NCI-H2196 treated with DMSO at 0.1 percent for 48 hours (cell line): ENCODE measurements at regions not wholly inside any gene's neighbourhood (a gene's known extent, or its start where the extent isn't known, plus 50 kb on each side); places are given as distances from the start of the nearest gene placed in this dataset.

Experiments used
- DNase-seq: peaks from one replicate; lab custom pipeline; 2025; ENCODE audit not compliant: unreplicated experiment; lab: John Stamatoyannopoulos, UW

DNA sequence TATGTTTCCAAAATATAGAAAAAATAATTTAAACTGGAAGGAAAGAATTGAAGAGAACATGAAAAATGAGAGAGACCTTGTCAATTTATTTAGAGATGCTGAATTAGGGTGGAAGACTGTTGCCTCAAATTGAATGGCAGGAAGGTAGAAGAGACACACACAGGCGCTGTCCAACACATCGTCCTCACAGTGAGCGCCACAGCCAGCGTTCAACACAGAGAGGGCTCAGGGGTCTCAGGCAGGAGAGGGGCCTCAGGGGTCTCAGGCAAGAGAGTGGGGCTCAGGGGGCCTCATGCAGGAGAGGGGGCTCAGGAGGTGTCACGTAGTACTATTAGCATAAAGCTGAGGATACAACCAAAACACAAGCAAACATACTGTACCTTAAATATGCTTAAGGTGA, 65.7 kb downstream of the TMEM18 start:
- DNase-seq, result no peak

DNA sequence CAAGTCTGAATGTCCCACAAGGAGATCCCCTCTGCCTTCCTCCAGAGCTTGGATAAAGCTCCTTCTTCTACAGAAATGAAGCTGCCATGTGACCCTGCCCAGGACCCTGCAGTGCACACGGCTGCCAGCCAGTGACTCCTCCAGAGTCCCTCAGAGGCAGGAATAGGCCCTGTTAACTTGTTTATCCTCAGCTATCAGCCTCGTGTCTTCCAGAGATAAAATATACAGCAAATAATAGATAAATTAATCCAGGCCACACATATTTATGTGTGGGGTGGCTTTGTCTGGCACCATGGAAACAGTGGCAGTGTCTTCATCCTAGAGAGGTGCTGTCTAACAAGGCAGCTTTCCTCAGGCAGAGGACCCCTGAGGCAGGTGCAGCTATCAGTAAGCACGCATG, 66.7 kb downstream of the TMEM18 start:
- DNase-seq, result no peak

DNA sequence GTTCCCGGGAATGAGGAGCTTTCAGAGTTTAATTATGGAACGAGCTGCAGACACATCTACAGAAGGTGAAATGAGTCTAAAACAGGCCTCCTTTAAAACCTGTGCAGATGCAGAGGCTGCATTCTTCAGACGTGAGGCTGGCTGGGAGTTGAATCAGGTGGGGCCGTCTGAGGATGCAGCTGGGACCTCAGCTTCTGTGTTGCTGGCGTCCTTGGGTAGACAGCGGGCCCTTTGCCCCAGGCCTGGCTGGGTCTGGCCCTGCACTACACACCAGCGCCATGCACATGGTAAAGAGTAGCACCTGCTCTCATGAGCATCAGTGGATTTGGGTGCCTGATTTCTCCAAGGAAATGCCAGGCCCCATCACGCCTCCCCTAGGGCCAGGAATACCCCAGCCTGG, 67.3 kb downstream of the TMEM18 start:
- DNase-seq, result no peak

DNA sequence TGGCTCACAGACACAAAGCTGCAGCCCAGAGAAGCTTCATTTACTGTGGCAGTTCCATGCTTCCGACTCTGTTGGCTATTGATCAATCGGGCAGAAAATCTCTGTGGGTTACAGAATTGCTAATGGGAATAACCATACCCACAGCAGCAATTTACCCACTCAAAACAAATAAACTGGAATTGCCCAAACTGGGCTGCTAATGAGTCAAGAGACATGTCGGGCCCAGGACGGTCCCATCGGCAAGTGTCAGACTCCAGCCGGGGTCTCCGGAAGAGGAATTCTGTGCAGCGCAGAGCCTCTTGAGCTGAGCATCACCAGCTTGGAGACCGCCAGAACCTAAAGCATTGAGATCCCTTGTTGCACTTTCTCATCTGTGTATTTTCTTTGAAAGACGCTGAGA, 67.8 kb downstream of the TMEM18 start:
- DNase-seq, result no peak

DNA sequence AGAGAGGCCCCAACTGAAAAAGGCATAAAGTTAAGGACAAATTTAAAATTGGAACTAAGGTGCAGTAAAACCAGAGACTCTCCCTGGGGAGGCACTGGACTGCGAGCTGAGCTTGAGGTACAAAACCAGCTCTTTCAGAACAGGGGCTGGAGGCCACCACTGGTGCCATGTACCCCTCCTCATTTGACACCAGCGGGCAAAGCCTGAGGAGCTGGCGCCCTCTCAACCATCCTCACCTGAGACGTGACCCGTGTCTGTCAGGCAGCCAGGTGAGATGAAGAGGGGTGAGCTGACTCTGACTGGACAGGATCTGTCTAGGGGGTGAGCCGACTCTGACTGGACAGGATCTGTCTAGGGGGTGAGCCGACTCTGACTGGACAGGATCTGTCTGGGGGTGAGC, 68.5 kb downstream of the TMEM18 start:
- no peak for DNase-seq

DNA sequence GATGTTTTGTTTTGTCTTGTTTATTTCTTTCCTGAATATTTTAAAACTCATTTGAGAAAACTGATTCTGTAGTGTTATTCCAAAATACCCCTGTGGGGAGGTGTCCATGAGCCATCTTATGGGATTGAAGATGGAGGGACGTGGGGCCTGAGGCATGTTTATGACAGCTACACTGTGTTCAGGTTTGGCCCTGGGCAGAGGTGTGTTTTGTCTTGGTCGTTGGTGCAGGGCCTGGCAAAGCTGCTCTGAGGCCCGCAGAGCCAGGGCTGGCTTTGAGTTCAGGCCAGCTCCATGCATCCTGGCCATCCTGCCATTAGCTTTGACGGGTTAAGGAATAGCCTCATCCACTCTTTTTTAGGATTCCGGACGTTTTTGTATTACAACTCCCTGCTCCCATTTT, 68.9 kb downstream of the TMEM18 start:
- no peak for DNase-seq

DNA sequence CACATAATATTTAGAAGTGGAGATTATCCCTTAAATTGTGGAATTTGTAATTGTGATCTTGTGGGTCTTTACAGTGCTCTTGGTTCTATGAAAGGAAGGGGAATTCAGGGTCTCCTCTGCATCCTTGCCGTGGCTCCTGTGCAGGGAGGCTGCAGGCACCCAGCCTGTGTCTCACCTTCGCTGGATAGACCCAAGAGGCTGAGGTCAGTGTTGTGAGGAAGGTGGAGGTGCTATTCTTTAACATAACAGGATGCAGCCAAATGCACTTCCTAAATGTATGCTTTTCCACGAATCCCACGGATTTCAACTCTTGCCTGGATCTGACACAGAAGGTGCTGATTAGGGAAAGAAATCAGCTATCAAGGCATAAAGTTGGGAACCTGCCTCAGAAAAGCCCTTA, 69.5 kb downstream of the TMEM18 start:
- no peak for DNase-seq

DNA sequence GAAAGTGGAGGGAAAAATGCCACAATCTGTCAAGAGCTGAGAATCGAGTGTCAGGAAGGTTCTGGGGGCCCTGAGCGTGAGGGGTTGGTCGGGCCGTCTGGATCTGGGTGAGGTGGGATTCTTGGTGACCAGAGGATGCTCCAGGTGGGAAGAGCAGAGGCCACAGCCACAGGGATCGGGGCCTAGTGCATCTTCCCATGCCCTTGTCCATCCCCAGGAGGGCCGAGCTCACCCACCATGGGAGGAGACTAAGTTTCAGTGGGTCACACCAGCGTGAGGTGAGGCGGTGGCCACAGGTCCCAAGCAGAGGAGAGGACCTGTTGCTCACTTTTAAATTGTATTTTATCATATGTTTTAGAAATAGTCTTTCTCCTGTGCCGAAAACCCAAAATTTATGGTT, 70.0 kb downstream of the TMEM18 start:
- no peak for DNase-seq

DNA sequence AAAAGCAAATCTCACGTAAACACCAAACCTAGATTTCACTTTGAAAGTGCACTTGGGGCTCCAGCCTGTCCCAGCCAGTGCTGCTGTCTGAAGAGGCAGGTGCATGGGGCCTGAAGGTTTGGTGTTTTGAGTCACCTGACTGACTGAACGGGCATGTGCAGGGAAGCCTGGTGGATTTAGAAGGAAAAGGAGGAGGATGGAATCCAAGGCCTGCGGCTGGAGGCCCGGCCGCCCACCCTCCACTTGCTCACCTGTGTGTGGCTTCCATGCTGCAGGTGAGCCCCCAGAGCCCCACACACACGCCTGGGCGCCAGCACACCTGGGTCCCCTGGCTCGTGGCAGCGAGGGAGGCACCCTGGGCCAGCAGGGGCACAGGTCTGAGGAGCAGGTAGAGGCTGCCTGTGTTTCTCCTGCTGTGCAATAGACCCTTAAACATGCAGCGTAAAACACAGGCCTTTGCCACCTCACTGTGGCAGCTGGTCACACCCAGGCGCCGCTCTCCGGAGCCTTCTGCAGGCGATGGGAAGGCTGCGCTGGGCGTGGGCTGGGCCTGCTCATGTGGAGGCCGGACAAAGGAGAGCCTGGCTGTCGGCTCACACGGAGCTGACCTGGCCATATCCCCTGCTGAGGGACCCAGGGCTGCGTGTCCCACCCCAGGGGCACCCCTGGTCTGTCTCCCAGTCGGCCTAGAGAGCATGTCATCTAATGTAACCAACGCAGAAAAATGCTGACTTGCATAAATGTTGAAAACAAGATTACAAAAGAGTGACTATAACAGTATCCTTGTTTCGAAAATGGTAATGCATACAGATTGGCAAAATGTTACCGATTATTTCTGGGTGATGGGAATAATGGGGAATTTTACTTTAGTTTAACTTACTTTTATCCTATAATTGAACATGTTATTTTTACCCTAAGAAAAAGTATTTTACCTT, 71.3 kb downstream of the TMEM18 start:
- DNase-seq, result no peak

DNA sequence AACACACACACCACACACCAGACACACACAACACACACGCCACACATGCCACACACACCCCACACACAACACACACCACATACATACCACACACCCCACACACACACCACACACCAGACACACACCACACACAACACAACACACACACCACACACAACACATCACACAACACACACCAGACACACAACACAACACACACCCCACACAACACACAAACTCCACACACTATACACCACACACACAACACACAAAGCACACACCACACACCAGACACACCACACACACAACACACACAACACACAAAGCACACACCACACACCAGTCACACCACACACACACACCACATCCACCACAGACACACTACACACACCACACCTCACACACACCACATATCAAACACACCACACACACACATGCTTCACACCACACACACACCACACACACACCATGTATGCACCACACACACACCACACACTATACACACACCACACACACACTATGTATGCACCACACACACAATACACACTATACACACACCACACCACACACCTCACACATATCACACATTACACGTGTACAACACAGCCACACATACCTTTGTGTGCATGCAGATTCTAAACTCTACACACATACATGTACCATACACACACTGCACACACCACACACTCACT, 72.2 kb downstream of the TMEM18 start:
- DNase-seq, result no peak

DNA sequence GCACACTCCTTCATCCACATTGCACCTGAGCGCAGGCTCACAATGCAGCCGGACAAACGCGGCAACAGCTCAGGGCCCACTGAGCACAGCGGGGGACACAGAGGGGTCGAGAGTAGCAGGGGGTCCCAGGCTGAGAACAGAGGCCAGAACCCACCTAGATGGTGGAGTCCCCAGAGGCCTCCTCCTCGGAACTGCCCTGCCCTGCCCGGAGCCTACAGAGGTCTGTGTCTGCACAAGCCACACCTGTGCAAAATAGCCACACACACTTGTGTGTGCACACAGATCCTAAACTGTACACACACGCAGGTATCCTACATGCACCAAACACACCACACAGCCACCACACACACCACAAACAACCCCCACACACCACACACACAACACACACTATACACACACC, 72.8 kb downstream of the TMEM18 start:
- DNase-seq, result no peak

DNA sequence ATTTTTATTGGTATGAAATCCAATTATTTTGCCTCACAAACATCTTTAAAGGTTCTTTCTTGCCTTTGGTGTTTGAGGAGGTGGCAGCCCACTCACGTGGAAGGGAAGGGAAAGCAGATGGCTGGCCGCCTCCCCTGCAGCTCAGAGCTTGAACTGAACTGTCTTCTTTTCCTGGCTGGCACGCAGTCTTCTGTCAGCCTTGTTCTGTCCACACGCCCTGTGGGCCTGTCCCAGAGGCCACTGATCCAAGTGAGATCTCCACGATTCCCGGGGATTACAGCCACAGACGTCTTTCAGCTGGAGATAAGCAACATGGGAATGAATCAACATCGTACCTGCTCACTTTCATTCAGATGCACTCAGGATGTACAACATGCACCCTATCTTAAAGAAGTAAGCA, 73.3 kb downstream of the TMEM18 start:
- no peak for DNase-seq

DNA sequence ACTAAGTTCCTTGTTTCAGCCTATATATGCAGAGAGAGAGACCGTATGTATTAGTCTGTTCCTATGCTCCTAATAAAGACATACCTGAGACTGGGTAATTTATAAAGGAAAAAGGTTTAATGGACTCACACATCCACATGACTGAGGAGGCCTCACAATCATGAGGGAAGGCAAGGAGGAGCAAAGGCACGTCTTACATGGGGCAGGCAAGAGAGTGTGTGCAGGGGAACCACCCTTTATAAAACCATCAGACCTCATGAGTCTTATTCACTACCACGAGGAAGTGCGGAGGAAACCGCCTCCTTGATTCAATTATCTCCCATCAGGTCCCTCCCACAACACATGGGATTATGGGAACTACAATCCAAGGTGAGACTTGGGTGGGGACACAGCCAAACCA, 73.8 kb downstream of the TMEM18 start:
- no peak for DNase-seq

DNA sequence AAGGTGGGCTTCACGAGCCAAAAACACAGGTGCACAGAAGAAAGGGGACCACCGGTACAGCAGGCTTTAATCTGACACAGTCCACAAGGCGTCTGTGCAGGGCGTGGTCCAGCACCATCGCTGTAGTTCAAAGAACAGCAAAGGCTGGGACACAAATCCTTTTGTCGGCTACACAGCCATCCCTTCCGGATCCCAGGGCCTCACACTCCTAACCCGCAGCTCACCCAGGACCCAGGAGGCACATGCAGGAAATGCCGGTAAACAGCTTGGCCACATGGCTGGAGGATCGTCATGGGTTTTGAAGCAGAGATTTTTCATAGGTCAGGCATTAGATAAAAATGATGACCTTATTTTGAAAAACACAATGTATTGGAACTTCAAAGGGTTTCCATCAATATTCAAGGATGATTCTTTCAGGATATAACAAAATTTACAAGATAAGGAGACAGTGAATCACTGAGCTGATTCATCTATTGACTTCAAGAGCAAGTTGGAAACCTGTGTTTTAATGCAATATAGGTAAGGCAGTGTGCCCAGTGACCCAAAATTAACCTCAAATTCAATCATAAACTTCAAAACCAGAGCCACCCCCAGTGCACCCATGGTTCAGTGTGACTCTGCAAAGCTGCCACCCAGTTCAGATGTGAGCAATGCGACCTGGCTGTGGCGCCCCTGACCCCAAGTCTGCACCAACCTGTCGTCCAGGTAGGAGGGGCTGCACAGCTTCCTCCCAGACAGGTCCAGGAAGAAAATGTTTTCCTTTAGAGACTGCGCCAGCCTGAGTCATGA, 74.4 kb downstream of the TMEM18 start:
- no peak for DNase-seq

DNA sequence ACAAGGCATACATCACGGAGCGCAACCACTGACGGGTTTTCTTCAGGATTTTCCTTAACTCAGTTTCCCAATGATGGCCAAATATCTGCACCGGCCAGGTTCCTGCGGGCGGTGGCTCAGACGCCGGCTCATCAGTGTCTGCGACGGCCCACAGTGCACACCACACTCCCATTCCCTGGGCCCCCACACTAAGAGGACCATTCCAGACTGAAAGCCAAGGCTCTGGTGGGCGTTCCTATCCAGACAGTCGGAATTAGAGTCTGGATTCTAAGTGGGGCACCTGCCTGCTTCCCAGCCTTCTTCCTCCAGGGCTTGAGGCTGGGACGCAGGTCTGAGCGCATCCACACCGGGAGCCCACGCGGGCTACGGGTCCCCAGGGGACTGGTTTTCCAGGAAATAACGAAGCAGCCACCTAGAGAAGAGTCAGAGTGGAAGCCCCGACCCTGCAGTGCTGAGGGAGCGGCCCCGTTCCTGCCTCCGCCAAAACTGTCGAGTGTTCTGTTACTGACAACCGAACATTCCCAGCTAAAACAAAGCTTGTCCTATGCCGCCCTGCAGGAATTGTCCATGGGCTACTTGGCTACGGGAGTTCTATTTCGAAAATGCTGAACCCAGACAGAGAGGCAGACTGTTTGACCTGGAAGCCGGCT, 75.3 kb downstream of the TMEM18 start:
- DNase-seq, result no peak

DNA sequence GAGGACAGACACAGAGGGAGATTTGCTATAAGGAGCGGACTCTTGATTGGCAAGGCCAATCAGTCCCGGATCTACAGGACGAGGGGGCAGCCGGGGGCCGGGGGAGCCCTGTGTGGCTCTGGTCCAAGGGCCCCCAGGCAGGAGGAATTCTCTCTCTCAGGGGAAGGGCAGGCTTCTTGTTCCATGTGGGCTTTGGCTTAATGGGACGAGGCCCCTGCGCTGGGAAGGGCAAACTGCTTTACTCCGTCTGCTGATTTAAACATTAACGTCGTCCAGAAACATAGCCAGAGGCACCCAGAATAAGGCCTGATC, 75.9 kb downstream of the TMEM18 start:
- no peak for DNase-seq

DNA sequence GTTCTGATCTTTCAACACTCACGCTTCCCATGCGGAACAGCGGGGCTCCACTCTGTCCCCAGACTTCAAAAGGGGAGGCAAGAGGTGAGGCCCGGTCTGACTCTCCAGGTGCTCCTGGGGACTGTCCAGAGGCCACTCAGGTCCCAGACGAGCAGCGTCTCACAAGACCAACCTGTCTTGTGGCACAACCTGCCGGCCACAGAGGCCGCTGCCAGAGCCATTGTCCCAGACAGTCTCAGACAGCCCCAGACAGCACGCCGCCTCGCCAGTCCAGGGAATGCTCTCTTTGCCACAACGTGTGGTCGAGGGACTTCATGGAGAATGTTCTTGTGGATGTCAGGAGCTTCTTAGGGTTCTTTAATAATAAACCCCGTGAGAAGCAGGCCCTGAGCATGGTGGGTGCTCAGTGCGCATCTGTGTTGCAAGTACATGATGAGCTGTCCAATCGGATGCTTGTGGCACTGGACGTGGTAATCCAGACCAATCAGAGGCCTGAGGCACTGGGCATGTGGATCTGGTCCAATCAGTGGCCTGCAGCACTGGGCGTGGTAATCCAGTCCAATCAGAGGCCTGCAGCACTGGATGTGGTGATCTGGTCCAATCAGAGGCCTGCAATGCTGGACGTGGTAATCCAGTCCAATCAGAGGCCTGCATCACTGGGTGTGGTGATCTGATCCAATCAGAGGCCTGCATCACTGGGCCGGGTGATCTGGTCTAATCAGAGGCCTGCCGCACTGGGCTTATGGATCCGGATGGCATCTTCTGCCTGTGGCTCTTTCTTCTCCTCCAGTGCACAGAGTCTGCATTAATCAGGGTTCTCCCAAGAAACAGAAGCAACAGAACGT, 76.4 kb downstream of the TMEM18 start:
- DNase-seq, result no peak

DNA sequence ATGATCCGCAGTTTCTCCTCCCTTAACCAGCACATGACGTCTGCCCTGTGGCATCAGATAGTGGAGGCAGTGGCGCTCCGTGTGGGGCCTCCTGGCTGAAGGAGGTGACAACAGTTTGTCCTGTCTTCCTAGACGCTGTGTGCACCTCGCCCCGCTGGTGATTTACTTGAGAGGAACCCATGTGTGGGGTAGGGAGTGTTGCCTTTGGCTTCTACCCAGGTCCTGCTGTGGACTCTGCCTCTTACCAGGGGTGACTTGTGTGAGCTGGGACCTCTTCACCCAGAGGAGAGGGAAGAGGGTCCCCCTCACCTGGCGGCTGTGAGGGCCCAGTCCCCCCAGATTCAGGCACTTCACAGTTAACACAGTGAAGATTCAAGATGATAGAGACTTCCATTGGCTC, 77.6 kb downstream of the TMEM18 start:
- no peak for DNase-seq

DNA sequence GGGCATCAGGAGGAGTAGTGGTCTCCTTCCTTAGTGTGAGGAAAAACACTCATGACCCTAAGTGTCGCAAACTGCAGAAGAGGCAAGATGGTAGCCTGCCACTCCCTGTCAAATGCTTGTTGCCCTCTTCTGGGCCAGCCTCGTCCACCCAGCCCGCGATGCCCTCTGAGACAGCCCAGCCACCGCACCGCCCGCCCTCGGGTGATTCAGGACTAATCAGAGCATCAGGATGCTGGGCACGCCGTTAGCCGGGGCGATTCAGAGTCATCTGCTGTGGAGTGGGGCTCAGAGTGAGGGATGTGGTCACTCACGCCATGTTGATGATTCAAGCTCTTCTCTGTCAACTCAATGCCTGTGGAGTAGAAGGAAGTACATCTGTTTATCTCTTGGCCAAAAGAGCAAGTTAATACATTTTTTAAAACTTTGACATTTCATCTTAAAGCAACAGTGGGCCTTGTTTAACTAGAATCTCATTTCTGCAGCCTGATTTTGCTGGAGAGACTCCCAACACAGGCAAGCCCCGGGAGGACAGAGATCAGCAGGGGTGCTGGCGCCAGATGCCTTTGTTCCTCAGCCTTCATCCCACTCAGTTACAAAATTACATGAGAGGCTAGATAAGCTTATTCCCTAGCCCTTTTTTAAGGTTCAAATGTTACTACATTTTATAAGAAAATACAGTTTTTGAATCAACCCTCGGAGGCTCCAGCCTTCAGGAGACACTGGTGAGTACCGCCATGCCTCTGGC, 79.0 kb downstream of the TMEM18 start:
- DNase-seq, result no peak
